Liver (tissue), 8 donors: ENCODE measurements at regions not wholly inside any gene's neighbourhood (a gene's known extent, or its start where the extent isn't known, plus 50 kb on each side); places are given as distances from the start of the nearest gene placed in this dataset.

Source experiments
- DNase-seq: peaks from one replicate; pipeline ENCODE4 v3.0.0-alpha.2; 2017; ENCODE audit warnings: low spot score
- H3K27ac ChIP-seq, 2 donors: one replicate each; pipeline ENCODE4 v1.7.0; 2013; ENCODE audit warnings: inconsistent platforms in 2 of 2, low read length in 2 of 2, control low read depth in 1 of 2, low read depth in 1 of 2, mild to moderate bottlenecking in 1 of 2
- H3K27me3 ChIP-seq, 4 donors: one replicate each; pipeline versions ENCODE4 v1.6.1 to v1.7.0; 2013; ENCODE audit warnings: low read length in 3 of 4, inconsistent platforms in 1 of 4, mild to moderate bottlenecking in 1 of 4, moderate library complexity in 1 of 4; ENCODE audit not compliant: control insufficient read depth in 4 of 4, insufficient read depth in 4 of 4
- H3K36me3 ChIP-seq, 4 donors: one replicate each; pipeline versions ENCODE4 v1.6.1 to v1.7.0; 2013; ENCODE audit warnings: low read length in 3 of 4, mild to moderate bottlenecking in 3 of 4, low read depth in 1 of 4, moderate library complexity in 1 of 4; ENCODE audit not compliant: control insufficient read depth in 4 of 4, insufficient read depth in 3 of 4
- H3K4me1 ChIP-seq, 4 donors: one replicate each; pipeline versions ENCODE4 v1.6.1 to v1.7.0; 2013; ENCODE audit warnings: low read length in 3 of 4, mild to moderate bottlenecking in 3 of 4, moderate library complexity in 1 of 4; ENCODE audit not compliant: control insufficient read depth in 4 of 4, insufficient read depth in 4 of 4
- H3K4me3 ChIP-seq, 3 donors: one replicate each; pipeline versions ENCODE4 v1.6.1 to v1.7.0; 2013; ENCODE audit warnings: low read length in 3 of 3, control low read depth in 1 of 3, low read depth in 1 of 3, mild to moderate bottlenecking in 1 of 3
- H3K9ac ChIP-seq, 2 donors: one replicate each; pipeline ENCODE4 v1.7.0; 2013; ENCODE audit warnings: low read length in 2 of 2, mild to moderate bottlenecking in 2 of 2, moderate library complexity in 2 of 2, control low read depth in 1 of 2, low read depth in 1 of 2
- H3K9me3 ChIP-seq, 4 donors: one replicate each; pipeline versions ENCODE4 v1.6.1 to v1.7.0; 2013; ENCODE audit warnings: low read length in 3 of 4; ENCODE audit not compliant: control insufficient read depth in 4 of 4
- ATF3 ChIP-seq: IDR thresholded peaks from 2 replicates; pipeline ENCODE4 v1.6.1; 2016; ENCODE audit warnings: antibody characterized with exemption
- CTCF ChIP-seq: fragments of 150-350 bp; IDR thresholded peaks from 2 replicates; pipeline ENCODE4 v1.5.1; 2017; ENCODE audit warnings: improper control_type of control experiment, low read depth, low read length; ENCODE audit not compliant: missing input control
- EGR1 ChIP-seq, 2 donors: IDR thresholded peaks; 2 replicates each; pipeline ENCODE4 v1.6.1; 2016 to 2018; ENCODE audit warnings: antibody characterized with exemption in 2 of 2, low read depth in 2 of 2
- FOXA1 ChIP-seq: IDR thresholded peaks from 2 replicates; pipeline ENCODE4 v1.6.1; 2016; ENCODE audit warnings: antibody characterized with exemption
- FOXA2 ChIP-seq: IDR thresholded peaks from 2 replicates; pipeline ENCODE4 v1.6.1; 2016; ENCODE audit warnings: antibody characterized with exemption
- GABPA ChIP-seq, 2 donors: IDR thresholded peaks in 1 of 2; conservative IDR thresholded peaks in 1 of 2; 2 replicates each; pipeline ENCODE4 v1.6.1; 2016; ENCODE audit warnings: antibody characterized with exemption in 2 of 2, mild to moderate bottlenecking in 1 of 2, moderate library complexity in 1 of 2
- HNF4A ChIP-seq, 2 donors: conservative IDR thresholded peaks; 2 replicates each; pipeline ENCODE4 v1.6.1; 2016; ENCODE audit warnings: antibody characterized with exemption in 2 of 2, mild to moderate bottlenecking in 2 of 2
- HNF4G ChIP-seq: IDR thresholded peaks from 2 replicates; pipeline ENCODE4 v1.6.1; 2016; ENCODE audit warnings: antibody characterized with exemption
- JUND ChIP-seq, 2 donors: IDR thresholded peaks; 2 replicates each; pipeline ENCODE4 v1.6.1; 2016; ENCODE audit warnings: antibody characterized with exemption in 2 of 2
- MAX ChIP-seq: IDR thresholded peaks from 2 replicates; pipeline ENCODE4 v1.6.1; 2016; ENCODE audit warnings: antibody characterized with exemption
- NR2F2 ChIP-seq: IDR thresholded peaks from 2 replicates; pipeline ENCODE4 v1.6.1; 2016; ENCODE audit warnings: antibody characterized with exemption
- RAD21 ChIP-seq, 2 donors: IDR thresholded peaks; 2 replicates each; pipeline ENCODE4 v1.6.1; 2016; ENCODE audit warnings: antibody characterized with exemption in 2 of 2, mild to moderate bottlenecking in 2 of 2
- REST ChIP-seq: IDR thresholded peaks from 2 replicates; pipeline ENCODE4 v1.6.1; 2016; ENCODE audit warnings: antibody characterized with exemption, mild to moderate bottlenecking
- RXRA ChIP-seq, 2 donors: IDR thresholded peaks; 2 replicates each; pipeline ENCODE4 v1.6.1; 2017 to 2018; ENCODE audit warnings: antibody characterized with exemption in 2 of 2, mild to moderate bottlenecking in 1 of 2
- SP1 ChIP-seq: IDR thresholded peaks from 2 replicates; pipeline ENCODE4 v1.6.1; 2018; ENCODE audit warnings: antibody characterized with exemption, mild to moderate bottlenecking
- TAF1 ChIP-seq: conservative IDR thresholded peaks from 2 replicates; pipeline ENCODE4 v1.6.1; 2016; ENCODE audit warnings: antibody characterized with exemption, mild to moderate bottlenecking
- YY1 ChIP-seq: IDR thresholded peaks from 2 replicates; pipeline ENCODE4 v1.6.1; 2016; ENCODE audit warnings: antibody characterized with exemption, mild to moderate bottlenecking
- ZBTB33 ChIP-seq: IDR thresholded peaks from 2 replicates; pipeline ENCODE4 v1.6.1; 2016; ENCODE audit warnings: antibody characterized with exemption
- WGBS: extraction: QIAGEN DNeasy Blood & Tissue Kit; methylation state at CpG from one replicate; pipeline ENCODE4 v1.1.7; 2013; 5-methylcytosine and 5-hydroxymethylcytosine counted together
- donor health status: healthy.
- donor health status: healthy.
- donor health status: healthy.
- donor health status: healthy.
- donor health status: healthy.

GRCh38 chr5:28831042-28831441 lies 1792.7 kb upstream of the CDH9 start:
- no peaks in the 10 kb centered on the region for H3K9me3 ChIP-seq
- DNase-seq = no peak
- no peak overlapping the region for H3K9ac ChIP-seq
- H3K4me1 ChIP-seq = no peaks in the 10 kb centered on the region
- H3K27me3 ChIP-seq = no peaks in the 10 kb centered on the region
- WGBS = 84% methylated on average over 4 of the region's 4 CpGs
- no peak overlapping the region for H3K27ac ChIP-seq
- H3K4me3 ChIP-seq = no peak overlapping the region
- TF ChIP-seq ZBTB33 (no peak), RAD21 (IDR thresholded peaks at IDR 0.05) (no peak), FOXA2 (no peak), NR2F2 (no peak), TAF1 (no peak), MAX (no peak), EGR1 (IDR thresholded peaks at IDR 0.05; ENCODE audit: low read depth in 2 of 2) (no peak), SP1 (no peak), CTCF (no peak), RXRA (IDR thresholded peaks at IDR 0.05) (no peak), GABPA (IDR thresholded peaks at IDR 0.05 in 1 of 2, conservative IDR thresholded peaks at IDR 0.05 in 1 of 2) (no peak), HNF4A (conservative IDR thresholded peaks at IDR 0.05) (no peak), HNF4G (no peak)
- no peaks in the 10 kb centered on the region for H3K36me3 ChIP-seq

- no peak for TF ChIP-seq FOXA1
- TF ChIP-seq HNF4G = no peak
- no peak for TF ChIP-seq MAX
- no peak for TF ChIP-seq REST
- TF ChIP-seq ZBTB33 = no peak
- TF ChIP-seq TAF1 = no peak
- TF ChIP-seq RXRA (IDR thresholded peaks at IDR 0.05) = no peak
- TF ChIP-seq HNF4A (conservative IDR thresholded peaks at IDR 0.05) = no peak
- TF ChIP-seq FOXA2 = no peak
- no peak for TF ChIP-seq CTCF
- TF ChIP-seq NR2F2 = no peak
- no peak for TF ChIP-seq YY1
- no peak for TF ChIP-seq ATF3
- no peak for TF ChIP-seq SP1
- TF ChIP-seq JUND (IDR thresholded peaks at IDR 0.05) = no peak
- no peak for TF ChIP-seq GABPA (IDR thresholded peaks at IDR 0.05 in 1 of 2, conservative IDR thresholded peaks at IDR 0.05 in 1 of 2)
- no peak for TF ChIP-seq EGR1 (IDR thresholded peaks at IDR 0.05; ENCODE audit: low read depth in 2 of 2)
- TF ChIP-seq RAD21 (IDR thresholded peaks at IDR 0.05) = no peak
- 83% methylated on average over 1 of the region's 1 CpG for WGBS
Measured at GRCh38 chr5:28823231-28823630, 1784.8 kb upstream of the CDH9 start.

More at GRCh38 chr5:28823231-28823630, 1784.8 kb upstream of the CDH9 start:
- no peaks in the 10 kb centered on the region for H3K36me3 ChIP-seq
- no peak overlapping the region for H3K4me3 ChIP-seq
- H3K27me3 ChIP-seq = no peaks in the 10 kb centered on the region
- H3K9me3 ChIP-seq = peaks cover 0 to 3% (median under 1%) of the 10 kb centered on the region in 4 donors
- no peak overlapping the region for H3K27ac ChIP-seq
- no peak for DNase-seq
- H3K4me1 ChIP-seq = no peaks in the 10 kb centered on the region
- no peak overlapping the region for H3K9ac ChIP-seq
